ENCODE measurements at regions not wholly inside any gene's neighbourhood (a gene's known extent, or its start where the extent isn't known, plus 50 kb on each side); places are given as distances from the start of the nearest gene placed in this dataset.
"Not testable (repeated sequence)": the region's sequence is repeated elsewhere in the genome, so short reads cannot be mapped to it uniquely, and the experiment has no call there.

- ATAC-seq (replicated peaks); H3K4me1 Mint-ChIP-seq; H3K4me3 Mint-ChIP-seq; H3K27ac Mint-ChIP-seq; H3K27me3 Mint-ChIP-seq; H3K36me3 Mint-ChIP-seq (ENCODE audit: low read depth); H3K9me3 Mint-ChIP-seq: not testable (repeated sequence)
Observed at GRCh38 chr9:42307449-42307848, 124.0 kb downstream of the SPATA31A6 start.

DNA sequence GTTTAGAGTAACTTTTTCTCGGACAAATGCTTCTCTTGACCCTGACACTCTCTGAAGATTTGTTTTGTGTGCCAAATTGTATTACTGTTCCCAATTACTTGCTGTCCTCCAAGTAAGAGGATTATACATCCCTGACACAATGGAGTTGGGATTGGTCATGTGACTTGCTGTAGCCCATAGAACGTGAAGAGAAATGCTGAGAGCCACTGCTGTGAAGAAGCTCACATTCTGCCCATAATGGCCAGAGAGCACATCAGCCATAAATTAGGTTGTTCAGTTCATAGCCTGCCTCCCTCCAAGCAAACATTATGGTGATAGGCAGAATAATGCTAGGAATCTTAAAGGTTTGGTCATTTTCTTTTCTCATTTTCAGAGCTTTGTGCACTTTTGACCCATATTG lies 127.5 kb downstream of the SPATA31A6 start:
- not testable (repeated sequence) for H3K36me3 Mint-ChIP-seq (ENCODE audit: low read depth); H3K27me3 Mint-ChIP-seq; H3K4me1 Mint-ChIP-seq; H3K4me3 Mint-ChIP-seq; H3K27ac Mint-ChIP-seq; H3K9me3 Mint-ChIP-seq; ATAC-seq (replicated peaks)

GRCh38 chr9:42316026-42316425 lies 132.6 kb downstream of the SPATA31A6 start:
- H3K4me1 Mint-ChIP-seq; H3K36me3 Mint-ChIP-seq (ENCODE audit: low read depth); H3K4me3 Mint-ChIP-seq; H3K9me3 Mint-ChIP-seq; H3K27me3 Mint-ChIP-seq; ATAC-seq (replicated peaks); H3K27ac Mint-ChIP-seq: not testable (repeated sequence)

GRCh38 chr9:42317677-42318076 lies 134.2 kb downstream of the SPATA31A6 start:
- not testable (repeated sequence) for H3K27ac Mint-ChIP-seq; H3K9me3 Mint-ChIP-seq; H3K27me3 Mint-ChIP-seq; H3K36me3 Mint-ChIP-seq (ENCODE audit: low read depth); H3K4me1 Mint-ChIP-seq; ATAC-seq (replicated peaks); H3K4me3 Mint-ChIP-seq

- H3K4me3 Mint-ChIP-seq; H3K36me3 Mint-ChIP-seq (ENCODE audit: low read depth); H3K9me3 Mint-ChIP-seq; H3K27ac Mint-ChIP-seq; H3K27me3 Mint-ChIP-seq; H3K4me1 Mint-ChIP-seq; ATAC-seq (replicated peaks): not testable (repeated sequence)
Observed at GRCh38 chr9:42323084-42323809, 139.8 kb downstream of the SPATA31A6 start.

- H3K27ac Mint-ChIP-seq; H3K27me3 Mint-ChIP-seq; H3K4me3 Mint-ChIP-seq; H3K9me3 Mint-ChIP-seq; H3K4me1 Mint-ChIP-seq; ATAC-seq (replicated peaks); H3K36me3 Mint-ChIP-seq (ENCODE audit: low read depth): not testable (repeated sequence)
Observed at GRCh38 chr9:42325142-42325541, 141.7 kb downstream of the SPATA31A6 start.

DNA sequence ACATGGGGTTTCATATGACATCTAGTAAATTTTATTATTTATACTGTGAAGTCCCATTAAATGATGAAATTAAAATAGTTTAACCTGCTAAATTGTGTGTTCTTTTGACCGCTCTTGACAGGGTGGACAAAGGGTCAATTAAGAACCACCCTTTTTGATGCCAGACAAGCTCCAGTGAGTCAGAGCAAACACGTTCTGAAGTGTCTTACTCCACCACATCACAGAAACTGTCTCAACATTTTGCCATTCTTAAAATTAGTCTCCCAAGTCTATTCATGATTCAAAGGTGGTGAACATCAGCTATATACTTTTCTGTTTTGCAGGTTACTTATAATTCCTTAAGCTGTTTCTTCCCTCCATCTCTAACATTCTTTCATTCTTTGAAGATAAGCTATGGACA lies 142.1 kb downstream of the SPATA31A6 start:
- not testable (repeated sequence) for H3K27me3 Mint-ChIP-seq; H3K4me1 Mint-ChIP-seq; ATAC-seq (replicated peaks); H3K9me3 Mint-ChIP-seq; H3K4me3 Mint-ChIP-seq; H3K27ac Mint-ChIP-seq; H3K36me3 Mint-ChIP-seq (ENCODE audit: low read depth)

GRCh38 chr9:42326482-42326881 lies 143.0 kb downstream of the SPATA31A6 start:
- H3K4me1 Mint-ChIP-seq; H3K27ac Mint-ChIP-seq; H3K4me3 Mint-ChIP-seq; H3K36me3 Mint-ChIP-seq (ENCODE audit: low read depth); ATAC-seq (replicated peaks); H3K9me3 Mint-ChIP-seq; H3K27me3 Mint-ChIP-seq: not testable (repeated sequence)

DNA sequence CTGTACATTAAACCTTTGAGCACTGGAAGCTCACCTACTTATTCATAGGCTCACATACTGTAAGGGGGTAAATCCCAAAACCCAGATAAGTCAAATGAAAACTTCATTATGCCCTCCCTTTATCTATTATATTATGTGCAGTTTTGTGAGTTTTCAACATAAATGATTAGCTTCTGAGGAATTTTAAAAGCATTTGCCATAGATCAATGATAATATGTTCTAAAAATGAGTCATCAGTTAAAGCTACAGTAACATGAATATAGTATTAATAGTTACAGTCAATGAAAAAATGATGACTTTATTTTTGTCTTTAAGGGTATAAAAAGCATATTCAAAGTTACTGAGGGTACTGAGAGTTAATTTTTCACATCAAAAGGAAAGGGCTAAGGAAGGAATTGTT lies 151.9 kb downstream of the SPATA31A6 start:
- not testable (repeated sequence) for H3K4me3 Mint-ChIP-seq; H3K27me3 Mint-ChIP-seq; H3K9me3 Mint-ChIP-seq; H3K4me1 Mint-ChIP-seq; ATAC-seq (replicated peaks); H3K27ac Mint-ChIP-seq; H3K36me3 Mint-ChIP-seq (ENCODE audit: low read depth)

DNA sequence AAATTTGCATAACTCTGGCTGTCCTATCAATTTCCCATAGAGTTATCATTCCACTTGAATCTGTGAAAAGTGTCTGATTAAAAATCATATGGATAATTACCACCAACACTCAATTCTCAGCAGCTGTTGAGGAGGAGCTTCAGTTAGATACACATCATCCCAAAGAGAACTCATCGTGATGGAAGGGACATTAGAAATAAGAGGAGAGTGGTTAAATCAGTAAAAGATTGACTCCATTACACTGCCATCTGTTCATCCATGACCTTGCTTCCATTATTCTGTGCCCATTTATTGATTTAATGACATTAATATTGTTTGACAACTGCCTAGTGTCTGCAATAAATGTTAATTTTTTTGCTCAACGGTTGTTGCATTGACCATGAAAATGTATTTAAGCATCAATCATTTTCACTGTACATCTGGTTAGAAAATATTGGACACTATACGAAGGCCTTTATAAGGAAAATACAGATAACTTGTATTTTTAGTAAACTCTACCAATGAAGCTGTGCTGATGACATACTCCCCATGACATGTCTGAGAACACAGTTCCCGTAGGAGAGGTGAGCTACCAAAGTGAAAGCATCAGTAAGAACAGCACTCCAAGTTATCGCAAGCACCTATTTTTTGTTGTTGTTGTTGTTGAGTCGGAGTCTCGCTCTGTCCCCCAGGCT lies 152.7 kb downstream of the SPATA31A6 start:
- H3K27ac Mint-ChIP-seq; H3K27me3 Mint-ChIP-seq; ATAC-seq (replicated peaks); H3K4me3 Mint-ChIP-seq; H3K4me1 Mint-ChIP-seq; H3K36me3 Mint-ChIP-seq (ENCODE audit: low read depth); H3K9me3 Mint-ChIP-seq: not testable (repeated sequence)

DNA sequence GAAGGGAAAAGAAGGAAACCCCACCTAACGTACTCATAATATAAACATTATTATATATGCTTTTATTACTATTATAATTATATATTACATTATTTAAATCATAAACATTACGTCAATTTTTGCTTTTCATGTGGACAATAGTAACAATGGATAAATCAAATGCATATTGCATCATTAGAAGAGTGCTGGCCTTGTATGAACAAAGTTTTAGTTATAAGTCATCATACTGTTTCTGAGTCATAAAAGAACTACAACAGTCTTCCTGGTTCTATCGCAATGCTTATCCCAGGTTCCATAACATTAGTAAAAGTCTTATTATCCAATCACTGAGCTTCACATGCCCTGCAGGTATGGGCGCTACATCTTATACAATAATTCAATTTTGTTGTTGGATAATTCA lies 154.8 kb downstream of the SPATA31A6 start:
- ATAC-seq (replicated peaks); H3K4me3 Mint-ChIP-seq; H3K4me1 Mint-ChIP-seq; H3K27ac Mint-ChIP-seq; H3K9me3 Mint-ChIP-seq; H3K36me3 Mint-ChIP-seq (ENCODE audit: low read depth); H3K27me3 Mint-ChIP-seq: not testable (repeated sequence)

- not testable (repeated sequence) for H3K27ac Mint-ChIP-seq; H3K4me3 Mint-ChIP-seq; H3K4me1 Mint-ChIP-seq; H3K9me3 Mint-ChIP-seq; H3K36me3 Mint-ChIP-seq (ENCODE audit: low read depth); ATAC-seq (replicated peaks); H3K27me3 Mint-ChIP-seq
Observed at GRCh38 chr9:42339671-42340434, 156.4 kb downstream of the SPATA31A6 start.

GRCh38 chr9:42340435-42340723 lies 156.9 kb downstream of the SPATA31A6 start:
- H3K4me3 Mint-ChIP-seq; H3K27ac Mint-ChIP-seq; H3K36me3 Mint-ChIP-seq (ENCODE audit: low read depth); H3K9me3 Mint-ChIP-seq; H3K27me3 Mint-ChIP-seq; H3K4me1 Mint-ChIP-seq; ATAC-seq (replicated peaks): not testable (repeated sequence)

DNA sequence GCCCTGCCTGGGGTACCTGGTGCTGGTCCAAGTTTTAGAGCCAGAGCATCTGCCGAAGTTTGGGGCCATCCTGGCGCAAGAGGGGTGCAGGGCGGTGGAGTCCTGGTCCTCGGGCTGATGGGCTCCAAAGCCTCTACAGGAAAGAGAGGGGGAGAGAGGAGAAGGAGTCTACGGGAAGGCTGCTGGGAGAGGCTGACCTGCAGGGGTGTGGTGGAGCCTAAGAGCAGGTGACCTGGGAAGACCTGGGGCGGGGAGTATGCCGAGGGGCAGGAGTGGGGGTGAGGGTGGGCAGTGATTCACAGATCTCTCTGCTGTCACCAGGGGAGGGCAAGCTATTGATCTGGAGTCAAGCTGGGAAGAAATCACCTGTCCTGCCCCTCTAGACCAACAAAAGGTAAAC lies 158.4 kb downstream of the SPATA31A6 start:
- H3K4me3 Mint-ChIP-seq, result not testable (repeated sequence)
- peak; percentile 11 for ATAC-seq (replicated peaks)

DNA sequence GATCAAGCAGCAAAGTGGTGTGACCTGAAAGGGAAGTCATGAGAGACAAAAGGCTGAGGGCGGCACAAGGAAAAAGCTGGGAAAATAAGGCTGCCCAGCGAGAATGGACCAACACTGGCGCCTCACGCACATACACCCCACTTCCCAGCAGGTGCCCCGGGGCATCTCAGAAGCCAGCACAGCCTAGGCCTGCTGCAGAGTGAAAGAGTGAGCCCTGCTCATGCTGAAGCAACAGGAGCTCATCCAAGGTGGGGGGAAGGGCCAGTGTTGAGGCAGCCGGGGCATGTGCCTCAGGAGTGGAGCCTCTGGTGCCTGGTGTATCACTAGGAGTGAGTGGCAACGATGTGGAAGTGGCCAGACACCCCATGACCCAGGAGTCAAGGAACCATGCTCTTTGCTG lies 158.8 kb downstream of the SPATA31A6 start:
- not testable (repeated sequence) for H3K4me1 Mint-ChIP-seq; H3K27ac Mint-ChIP-seq; H3K4me3 Mint-ChIP-seq; H3K9me3 Mint-ChIP-seq; ATAC-seq (replicated peaks); H3K36me3 Mint-ChIP-seq (ENCODE audit: low read depth); H3K27me3 Mint-ChIP-seq

More for the DNA sequence above, 158.4 kb downstream of the SPATA31A6 start:
- H3K27me3 Mint-ChIP-seq; H3K9me3 Mint-ChIP-seq; H3K4me1 Mint-ChIP-seq; H3K36me3 Mint-ChIP-seq (ENCODE audit: low read depth); H3K27ac Mint-ChIP-seq: not testable (repeated sequence)
